Activated CD8-positive, alpha-beta T cell treated with anti-CD3 and anti-CD28 coated beads for 36 hours (primary cell): ENCODE measurements at regions not wholly inside any gene's neighbourhood (a gene's known extent, or its start where the extent isn't known, plus 50 kb on each side); places are given as distances from the start of the nearest gene placed in this dataset.

Experiments
- ATAC-seq: fragments of 200-7000 bp; cut with Tn5 transposase; one replicate; pipeline ENCODE4 v1.10.0; 2021; ENCODE audit warnings: mild to moderate bottlenecking, moderate library complexity
- CTCF ChIA-PET: fragments of 350-600 bp; sonication (Branson Sonifier 250); formaldehyde crosslinking; loops from one replicate; lab custom pipeline; 2021; ENCODE audit warnings: antibody characterized with exemption; lab: Charles Lee
- POLR2A ChIA-PET: fragments of 350-600 bp; sonication (Branson Sonifier 250); formaldehyde crosslinking; loops from one replicate; lab custom pipeline; 2021; ENCODE audit warnings: antibody characterized with exemption; lab: Charles Lee
- DNase-seq: peaks from one replicate; pipeline ENCODE4 v3.0.0-alpha.2; 2020
- H3K27ac Mint-ChIP-seq: one replicate; pipeline ENCODE4 v1.8.0; 2021; ENCODE audit warnings: mild to moderate bottlenecking, mixed read lengths
- H3K27me3 Mint-ChIP-seq: one replicate; pipeline ENCODE4 v1.8.0; 2021; ENCODE audit warnings: mixed read lengths
- H3K36me3 Mint-ChIP-seq: one replicate; pipeline ENCODE4 v1.8.0; 2021; ENCODE audit warnings: low read depth, mixed read lengths
- H3K4me1 Mint-ChIP-seq: one replicate; pipeline ENCODE4 v1.8.0; 2021; ENCODE audit warnings: low read depth, mixed read lengths
- H3K4me3 Mint-ChIP-seq: one replicate; pipeline ENCODE4 v1.8.0; 2021; ENCODE audit warnings: mild to moderate bottlenecking, moderate library complexity, mixed read lengths
- H3K9me3 Mint-ChIP-seq: one replicate; pipeline ENCODE4 v1.8.0; 2021; ENCODE audit warnings: mixed read lengths
- intact Hi-C: fragments of 100-400 bp; cut with micrococcal nuclease; formaldehyde crosslinking; loops from one replicate; pipeline ENCODE4 v1.10.0; 2022
- TF ChIP-seq, protein P1 (sequence below): fragments of 200-600 bp; IDR thresholded peaks from one replicate; pipeline ENCODE4 v1.8.0; 2022; ENCODE audit warnings: antibody characterized with exemption, mild to moderate bottlenecking

DNA sequence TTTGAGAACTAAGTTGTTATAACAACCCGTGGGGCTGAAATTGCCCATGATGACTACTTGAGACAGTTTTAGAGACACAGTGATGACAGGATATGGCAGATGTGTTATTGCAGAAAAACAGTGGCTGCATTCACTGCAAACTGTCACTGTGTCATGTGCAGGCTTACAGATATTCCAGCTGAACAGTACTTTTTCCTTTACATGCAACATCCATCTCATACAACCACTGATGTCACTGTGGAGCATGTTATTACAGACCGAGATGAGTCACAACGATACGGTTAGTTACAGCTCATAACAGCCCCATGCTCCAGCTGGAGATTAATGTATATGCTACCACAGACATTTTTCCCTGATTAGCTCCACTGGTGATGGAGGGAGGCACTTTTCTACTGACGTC, 207.4 kb downstream of the TMA16 start:
- CTCF ChIA-PET = no interaction called here
- Mint-ChIP-seq H3K36me3 (no peaks in the 10 kb centered on the region), H3K27me3 (peaks cover 7% of the 10 kb centered on the region), H3K4me3 (no peak overlapping the region), H3K4me1 (no peaks in the 10 kb centered on the region), H3K27ac (no peak overlapping the region), H3K9me3 (peaks cover under 1% of the 10 kb centered on the region)
- intact Hi-C loops = no loop called here
- ATAC-seq = no peak
- POLR2A ChIA-PET = no interaction called here
- DNase-seq = no peak
- TF ChIP-seq, protein P1, sequence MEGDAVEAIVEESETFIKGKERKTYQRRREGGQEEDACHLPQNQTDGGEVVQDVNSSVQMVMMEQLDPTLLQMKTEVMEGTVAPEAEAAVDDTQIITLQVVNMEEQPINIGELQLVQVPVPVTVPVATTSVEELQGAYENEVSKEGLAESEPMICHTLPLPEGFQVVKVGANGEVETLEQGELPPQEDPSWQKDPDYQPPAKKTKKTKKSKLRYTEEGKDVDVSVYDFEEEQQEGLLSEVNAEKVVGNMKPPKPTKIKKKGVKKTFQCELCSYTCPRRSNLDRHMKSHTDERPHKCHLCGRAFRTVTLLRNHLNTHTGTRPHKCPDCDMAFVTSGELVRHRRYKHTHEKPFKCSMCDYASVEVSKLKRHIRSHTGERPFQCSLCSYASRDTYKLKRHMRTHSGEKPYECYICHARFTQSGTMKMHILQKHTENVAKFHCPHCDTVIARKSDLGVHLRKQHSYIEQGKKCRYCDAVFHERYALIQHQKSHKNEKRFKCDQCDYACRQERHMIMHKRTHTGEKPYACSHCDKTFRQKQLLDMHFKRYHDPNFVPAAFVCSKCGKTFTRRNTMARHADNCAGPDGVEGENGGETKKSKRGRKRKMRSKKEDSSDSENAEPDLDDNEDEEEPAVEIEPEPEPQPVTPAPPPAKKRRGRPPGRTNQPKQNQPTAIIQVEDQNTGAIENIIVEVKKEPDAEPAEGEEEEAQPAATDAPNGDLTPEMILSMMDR = no peak

DNA sequence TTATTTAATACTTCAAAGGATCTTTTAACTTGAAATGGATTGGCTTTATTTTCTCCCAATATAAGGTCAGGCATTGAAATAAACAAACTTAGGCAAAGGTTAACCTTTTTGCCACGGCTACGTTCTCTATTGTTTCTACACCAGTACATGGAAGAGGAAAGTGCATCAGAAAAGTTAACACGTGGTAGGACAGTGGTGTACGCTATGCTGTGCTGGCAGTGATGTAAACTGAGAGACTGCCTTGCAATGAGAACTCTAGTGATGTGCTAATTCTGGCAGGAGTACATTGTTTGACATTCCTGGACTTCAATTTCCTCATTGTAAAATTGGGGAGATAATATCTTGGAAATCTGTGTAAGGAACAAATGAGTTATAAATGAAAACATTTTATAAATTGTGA, 208.2 kb downstream of the TMA16 start:
- H3K9me3 Mint-ChIP-seq = no peaks in the 10 kb centered on the region
- ChIA-PET CTCF (no interaction called here), POLR2A (interaction anchor here (0.6 kb wide), 1 partner anchor 135 kb away, joined by 3 read pairs; no protein-coding TSS in a partner anchor)
- H3K4me3 Mint-ChIP-seq = no peak overlapping the region
- peaks cover 6% of the 10 kb centered on the region for H3K27me3 Mint-ChIP-seq
- ATAC-seq (no peak), DNase-seq (no peak)
- H3K27ac Mint-ChIP-seq = no peak overlapping the region
- no peaks in the 10 kb centered on the region for H3K4me1 Mint-ChIP-seq
- intact Hi-C loops = no loop called here
- TF ChIP-seq, protein P1 = no peak
- H3K36me3 Mint-ChIP-seq = no peaks in the 10 kb centered on the region

DNA sequence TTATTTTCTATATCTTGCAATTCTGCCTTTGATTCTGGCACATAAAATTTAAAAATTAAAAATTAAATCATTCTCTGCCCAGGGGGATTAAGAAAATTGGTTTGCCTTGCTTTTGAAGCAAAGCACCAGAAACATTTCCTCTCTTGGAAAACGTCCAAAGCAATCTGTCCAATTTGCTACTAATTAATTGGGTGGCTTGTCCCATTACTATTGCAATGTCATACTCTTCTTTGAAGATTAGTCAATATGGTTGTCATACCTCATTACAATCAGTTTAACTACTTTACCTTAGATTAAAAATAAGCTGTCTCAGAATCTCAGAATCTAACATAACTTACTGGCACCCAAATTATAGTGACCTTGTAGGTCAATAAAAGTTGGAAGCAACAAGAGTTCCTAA, 208.8 kb downstream of the TMA16 start:
- Mint-ChIP-seq H3K4me3 (no peak overlapping the region), H3K9me3 (no peaks in the 10 kb centered on the region), H3K36me3 (no peaks in the 10 kb centered on the region), H3K4me1 (no peaks in the 10 kb centered on the region), H3K27ac (no peak overlapping the region), H3K27me3 (peaks cover 3% of the 10 kb centered on the region)
- ChIA-PET CTCF (no interaction called here), POLR2A (interaction anchor here (0.6 kb wide), 1 partner anchor 135 kb away, joined by 3 read pairs; no protein-coding TSS in a partner anchor)
- ATAC-seq (no peak), DNase-seq (no peak)
- TF ChIP-seq, protein P1 = no peak
- intact Hi-C loops = no loop called here

DNA sequence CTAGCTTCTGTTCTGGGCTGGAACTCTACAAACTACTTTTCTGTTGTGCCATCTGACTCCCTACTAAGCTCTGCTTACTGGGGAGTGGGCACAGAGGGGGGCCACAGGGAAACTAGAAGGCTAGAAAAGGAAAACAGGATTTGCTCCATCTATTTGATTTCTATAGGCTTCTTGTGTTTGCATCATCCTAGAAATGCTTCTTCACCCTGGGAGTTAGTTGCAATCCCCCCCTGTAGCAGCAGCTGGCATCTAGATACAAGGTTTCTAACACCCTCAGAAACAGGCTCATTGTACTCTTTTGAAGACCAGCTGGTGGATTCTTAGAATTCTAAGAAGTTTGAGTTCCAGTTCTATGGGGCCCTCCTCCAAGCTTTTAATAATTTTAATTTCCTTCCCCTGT, 213.4 kb downstream of the TMA16 start:
- Mint-ChIP-seq H3K4me3 (no peak overlapping the region), H3K27ac (no peak overlapping the region), H3K27me3 (no peaks in the 10 kb centered on the region), H3K9me3 (no peaks in the 10 kb centered on the region), H3K4me1 (no peaks in the 10 kb centered on the region), H3K36me3 (no peaks in the 10 kb centered on the region)
- no peak for DNase-seq
- CTCF ChIA-PET = no interaction called here
- TF ChIP-seq, protein P1 = no peak
- POLR2A ChIA-PET = no interaction called here
- no peak for ATAC-seq
- intact Hi-C loops = no loop called here

DNA sequence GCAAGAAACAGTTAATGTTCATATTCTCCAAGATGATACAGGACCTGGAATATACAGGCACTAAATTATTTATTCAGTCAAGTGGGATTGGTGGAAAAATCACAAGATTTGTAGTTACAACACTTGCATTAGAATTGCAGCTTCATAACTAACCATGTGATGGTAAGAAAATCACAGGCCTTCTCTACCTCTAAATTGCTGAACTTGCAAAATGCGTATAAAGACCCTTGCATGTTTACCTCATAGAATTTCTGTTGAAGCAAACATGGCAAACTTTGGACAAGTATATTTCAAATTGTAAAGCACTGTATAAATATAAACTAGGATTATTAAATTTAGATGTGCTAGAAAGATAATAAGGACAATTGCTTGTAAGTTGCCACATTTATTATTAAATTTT, 215.1 kb downstream of the TMA16 start:
- TF ChIP-seq, protein P1 = no peak
- intact Hi-C loops = no loop called here
- no peaks in the 10 kb centered on the region for H3K4me1 Mint-ChIP-seq
- H3K4me3 Mint-ChIP-seq = no peak overlapping the region
- no peak for DNase-seq
- ChIA-PET CTCF (no interaction called here), POLR2A (no interaction called here)
- no peak for ATAC-seq
- no peaks in the 10 kb centered on the region for H3K27me3 Mint-ChIP-seq
- H3K36me3 Mint-ChIP-seq = no peaks in the 10 kb centered on the region
- H3K27ac Mint-ChIP-seq = no peak overlapping the region
- no peaks in the 10 kb centered on the region for H3K9me3 Mint-ChIP-seq
